Fibroblast of skin of abdomen (primary cell): ENCODE measurements at regions not wholly inside any gene's neighbourhood (a gene's known extent, or its start where the extent isn't known, plus 50 kb on each side); places are given as distances from the start of the nearest gene placed in this dataset.

Source experiments
- DNase-seq: peaks from one replicate; pipeline ENCODE4 v3.0.0-alpha.2; 2013

GRCh38 chr13:97057176-97057575 lies 62.9 kb upstream of the OXGR1 start:
- DNase-seq, result peak; percentile 79

GRCh38 chr13:97058391-97058790 lies 64.1 kb upstream of the OXGR1 start:
- DNase-seq, result peak; percentile 88

- peak; percentile 56 for DNase-seq
Measured at GRCh38 chr13:97058926-97059325, 64.7 kb upstream of the OXGR1 start.

GRCh38 chr13:97067017-97067895 lies 73.0 kb upstream of the OXGR1 start:
- peak; percentile 78 for DNase-seq

- DNase-seq, result peak; percentile 18
Measured at GRCh38 chr13:97068151-97068550, 73.9 kb upstream of the OXGR1 start.

- no peak for DNase-seq
Measured at GRCh38 chr13:97069050-97069815, 75.0 kb upstream of the OXGR1 start.

- DNase-seq, result no peak
Measured at GRCh38 chr13:97072297-97072696, 78.0 kb upstream of the OXGR1 start.

GRCh38 chr13:97074618-97075017 lies 80.3 kb upstream of the OXGR1 start:
- DNase-seq, result no peak

- DNase-seq, result peak; percentile 4
Measured at GRCh38 chr13:97076898-97077297, 82.6 kb upstream of the OXGR1 start.

- DNase-seq, result no peak
Measured at GRCh38 chr13:97077341-97077740, 83.1 kb upstream of the OXGR1 start.

GRCh38 chr13:97079726-97080125 lies 85.5 kb upstream of the OXGR1 start:
- DNase-seq, result no peak

- no peak for DNase-seq
Measured at GRCh38 chr13:97082461-97083207, 88.4 kb upstream of the OXGR1 start.

- DNase-seq, result no peak
Measured at GRCh38 chr13:97091196-97091595, 96.9 kb upstream of the OXGR1 start.

GRCh38 chr13:97100821-97101220 lies 106.5 kb upstream of the OXGR1 start:
- DNase-seq, result no peak

- no peak for DNase-seq
Measured at GRCh38 chr13:97101912-97102708, 107.8 kb upstream of the OXGR1 start.

- DNase-seq, result no peak
Measured at GRCh38 chr13:97106323-97106722, 112.0 kb upstream of the OXGR1 start.

- peak; percentile 45 for DNase-seq
Measured at GRCh38 chr13:97107815-97108529, 113.7 kb upstream of the OXGR1 start.

GRCh38 chr13:97108530-97108900 lies 113.6 kb upstream of the MBNL2 start:
- DNase-seq, result peak; percentile 57

GRCh38 chr13:97109256-97109655 lies 112.9 kb upstream of the MBNL2 start:
- DNase-seq, result no peak

- peak; percentile 83 for DNase-seq
Measured at GRCh38 chr13:97109841-97110492, 112.2 kb upstream of the MBNL2 start.

- DNase-seq, result no peak
Measured at GRCh38 chr13:97110936-97111335, 111.2 kb upstream of the MBNL2 start.
